Non-pigmented ciliary epithelial cell (primary cell): ENCODE measurements at regions not wholly inside any gene's neighbourhood (a gene's known extent, or its start where the extent isn't known, plus 50 kb on each side); places are given as distances from the start of the nearest gene placed in this dataset.

Experiments
- DNase-seq: peaks from one replicate; pipeline ENCODE4 v3.0.0-alpha.2; 2010; ENCODE audit warnings: low read depth

GRCh38 chr3:188041193-188041592 is 112.8 kb upstream of the LPP start:
- no peak for DNase-seq

- DNase-seq, result no peak
Observed at GRCh38 chr3:188041895-188042294, 112.1 kb upstream of the LPP start.

GRCh38 chr3:188042466-188042865 is 111.5 kb upstream of the LPP start:
- DNase-seq, result no peak

GRCh38 chr3:188043891-188044290 is 110.1 kb upstream of the LPP start:
- no peak for DNase-seq

GRCh38 chr3:188046561-188047211 is 107.3 kb upstream of the LPP start:
- DNase-seq, result no peak

GRCh38 chr3:188047536-188047935 is 106.4 kb upstream of the LPP start:
- no peak for DNase-seq

- no peak for DNase-seq
Observed at GRCh38 chr3:188049606-188050530, 104.1 kb upstream of the LPP start.

- DNase-seq, result no peak
Observed at GRCh38 chr3:188051801-188052168, 102.2 kb upstream of the LPP start.

GRCh38 chr3:188052169-188053035 is 101.6 kb upstream of the LPP start:
- DNase-seq, result no peak

GRCh38 chr3:188053036-188053340 is 101.0 kb upstream of the LPP start:
- DNase-seq, result no peak

GRCh38 chr3:188053710-188054380 is 100.1 kb upstream of the LPP start:
- DNase-seq, result no peak

- no peak for DNase-seq
Observed at GRCh38 chr3:188054541-188054940, 99.4 kb upstream of the LPP start.

- no peak for DNase-seq
Observed at GRCh38 chr3:188055388-188055787, 98.6 kb upstream of the LPP start.

GRCh38 chr3:188057124-188057523 is 96.8 kb upstream of the LPP start:
- no peak for DNase-seq

GRCh38 chr3:188058569-188059184 is 95.3 kb upstream of the LPP start:
- DNase-seq, result no peak

GRCh38 chr3:188059351-188059750 is 94.6 kb upstream of the LPP start:
- no peak for DNase-seq

GRCh38 chr3:188060264-188060835 is 93.6 kb upstream of the LPP start:
- DNase-seq, result no peak

GRCh38 chr3:188060840-188061544 is 93.0 kb upstream of the LPP start:
- DNase-seq, result no peak

GRCh38 chr3:188062216-188062615 is 91.7 kb upstream of the LPP start:
- DNase-seq, result no peak

GRCh38 chr3:188064831-188065493 is 89.0 kb upstream of the LPP start:
- no peak for DNase-seq
